Fibroblast of the conjunctiva (primary cell): ENCODE measurements at regions not wholly inside any gene's neighbourhood (a gene's known extent, or its start where the extent isn't known, plus 50 kb on each side); places are given as distances from the start of the nearest gene placed in this dataset.
"Not testable (repeated sequence)": the region's sequence is repeated elsewhere in the genome, so short reads cannot be mapped to it uniquely, and the experiment has no call there.

Experiments used
- DNase-seq: peaks from one replicate; pipeline ENCODE4 v3.0.0-alpha.2; 2010; ENCODE audit warnings: low read depth

DNA sequence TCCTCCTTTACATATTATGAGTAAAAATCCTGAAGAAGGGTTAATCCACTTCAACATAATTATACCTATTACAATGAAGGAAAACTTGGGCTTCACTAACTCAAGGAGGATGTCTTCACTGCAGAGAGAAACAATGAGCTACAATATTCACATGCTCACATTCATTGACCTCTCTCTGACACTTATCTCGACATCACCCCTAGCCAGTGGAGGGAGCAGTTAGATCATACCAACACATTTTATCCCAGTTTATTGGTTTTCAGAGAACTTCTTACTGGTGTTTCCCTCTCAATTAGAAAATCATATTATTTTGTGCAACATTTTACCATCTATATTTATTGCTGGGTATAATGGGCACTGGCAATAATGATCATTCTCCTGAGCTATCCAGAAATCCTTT, 646.5 kb downstream of the TENT5A start:
- DNase-seq: no peak

DNA sequence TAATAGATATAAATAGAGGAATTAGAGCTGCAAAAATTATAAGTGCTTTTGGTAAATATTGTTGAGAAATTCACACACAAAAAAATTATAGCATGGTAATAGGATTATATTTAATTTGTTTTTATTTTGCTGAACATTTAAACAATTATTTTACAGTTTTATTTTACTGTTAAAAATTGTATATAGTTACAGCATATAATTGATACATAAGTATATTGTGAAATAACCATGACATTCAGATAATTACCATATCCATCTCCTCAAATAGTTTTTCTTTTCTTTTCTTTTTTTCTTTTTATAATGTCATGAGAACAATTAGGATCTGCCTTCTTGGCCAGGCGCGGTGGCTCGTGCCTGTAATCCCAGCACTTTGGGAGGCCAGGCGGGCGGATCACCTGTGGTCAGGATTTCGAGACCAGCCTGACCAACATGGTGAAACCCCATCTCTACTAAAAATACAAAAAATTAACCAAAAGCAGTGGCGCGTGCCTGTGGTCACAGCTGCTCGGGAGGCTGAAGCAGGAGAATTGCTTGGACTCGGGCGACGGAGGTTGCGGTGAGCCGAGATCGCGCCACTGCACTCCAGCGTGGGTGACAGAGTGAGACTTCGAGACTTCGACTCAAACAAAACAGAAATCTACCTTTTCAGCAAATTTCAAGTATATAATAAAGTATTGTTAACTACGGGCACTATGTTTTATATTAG, 654.2 kb downstream of the TENT5A start:
- DNase-seq: no peak

DNA sequence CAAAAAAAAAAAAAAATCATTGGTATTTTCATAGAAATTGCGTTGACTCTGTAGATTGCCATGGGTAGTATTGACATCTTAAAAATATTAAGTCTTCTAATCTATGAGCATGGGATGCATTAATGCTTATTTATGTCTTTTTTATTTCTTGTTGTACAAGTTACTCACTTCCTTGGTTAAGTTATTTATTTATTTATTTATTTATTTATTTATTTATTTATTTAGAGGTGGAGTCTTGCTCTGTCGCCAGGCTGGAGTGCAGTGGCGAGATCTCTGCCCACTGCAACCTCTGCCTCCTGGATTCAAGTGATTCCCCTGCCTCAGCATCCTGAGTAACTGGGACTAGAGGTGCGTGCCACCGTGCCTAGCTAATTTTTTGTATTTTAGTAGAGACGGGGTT, 656.0 kb downstream of the TENT5A start:
- not testable (repeated sequence) for DNase-seq

DNA sequence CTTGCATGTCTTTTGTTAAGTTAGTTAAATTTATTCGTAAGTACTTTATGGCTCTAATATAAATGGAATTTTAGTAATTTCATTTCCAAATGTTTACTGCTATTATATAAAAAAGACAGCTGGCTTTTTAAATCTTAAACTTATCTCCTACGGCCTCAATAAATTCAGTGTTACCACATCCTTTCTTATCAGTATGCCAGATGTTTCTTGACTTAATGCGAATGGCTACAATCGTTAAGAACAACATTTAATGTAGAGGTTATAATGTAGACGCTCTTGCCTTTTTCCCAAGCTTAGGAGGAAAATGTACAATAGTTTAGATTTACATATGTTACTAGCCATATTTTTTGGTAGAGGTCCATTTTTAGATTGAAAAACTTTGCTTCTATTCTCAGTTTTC, 659.4 kb downstream of the TENT5A start:
- DNase-seq: no peak

DNA sequence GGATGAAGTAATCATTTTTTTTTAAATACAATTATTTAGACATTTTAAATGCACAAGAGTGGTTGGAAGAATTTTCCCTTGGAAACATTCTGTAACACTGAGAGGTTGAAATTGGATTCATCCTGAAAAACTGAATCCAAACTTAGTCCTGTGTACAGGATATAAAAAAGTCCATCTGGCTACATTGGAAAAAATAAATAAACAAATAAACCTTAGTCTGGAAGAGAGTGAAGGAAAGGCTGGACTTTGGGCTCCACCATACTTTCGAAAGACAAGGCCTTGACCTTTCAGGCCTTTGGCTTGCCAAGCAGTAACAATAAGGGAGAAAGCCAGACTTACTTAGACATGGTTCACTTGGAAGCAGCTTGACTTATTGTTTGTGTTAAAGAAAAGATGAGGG, 664.3 kb downstream of the TENT5A start:
- DNase-seq: no peak

DNA sequence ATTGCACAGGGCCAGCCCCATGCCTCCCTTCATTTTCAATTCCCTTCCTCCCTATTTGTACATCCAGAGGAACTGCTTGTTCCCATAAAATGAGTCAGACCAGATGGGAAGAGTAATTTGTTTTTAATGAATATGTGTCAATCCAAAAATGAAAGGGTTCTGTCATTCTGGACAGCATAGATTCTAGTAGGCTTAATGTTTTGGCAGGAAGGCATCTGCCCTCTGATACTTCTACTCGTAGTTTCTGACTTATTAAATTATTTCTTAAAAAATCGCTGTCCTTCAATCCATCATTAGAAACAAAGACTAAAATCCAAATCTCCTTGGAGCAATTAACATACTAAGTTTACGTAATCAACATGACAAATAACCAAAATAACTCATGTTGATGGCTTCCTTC, 665.5 kb downstream of the TENT5A start:
- DNase-seq: no peak

DNA sequence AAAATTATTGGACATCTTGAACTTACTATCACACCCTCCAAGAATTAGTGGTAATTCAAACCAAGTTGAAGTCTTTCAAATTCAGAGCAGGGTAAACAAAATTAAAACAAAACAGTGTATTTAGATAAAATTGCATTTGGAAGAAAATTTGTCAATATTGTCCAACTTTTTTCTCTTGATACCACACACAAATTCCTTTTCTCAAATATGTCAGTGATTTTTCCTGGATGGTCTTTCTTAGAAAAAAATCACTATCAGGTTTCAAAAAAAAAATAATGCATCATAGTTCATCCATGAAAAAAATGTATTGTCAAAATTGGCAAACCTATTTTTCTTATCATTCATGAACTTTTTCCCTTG, 667.1 kb downstream of the TENT5A start:
- no peak for DNase-seq

DNA sequence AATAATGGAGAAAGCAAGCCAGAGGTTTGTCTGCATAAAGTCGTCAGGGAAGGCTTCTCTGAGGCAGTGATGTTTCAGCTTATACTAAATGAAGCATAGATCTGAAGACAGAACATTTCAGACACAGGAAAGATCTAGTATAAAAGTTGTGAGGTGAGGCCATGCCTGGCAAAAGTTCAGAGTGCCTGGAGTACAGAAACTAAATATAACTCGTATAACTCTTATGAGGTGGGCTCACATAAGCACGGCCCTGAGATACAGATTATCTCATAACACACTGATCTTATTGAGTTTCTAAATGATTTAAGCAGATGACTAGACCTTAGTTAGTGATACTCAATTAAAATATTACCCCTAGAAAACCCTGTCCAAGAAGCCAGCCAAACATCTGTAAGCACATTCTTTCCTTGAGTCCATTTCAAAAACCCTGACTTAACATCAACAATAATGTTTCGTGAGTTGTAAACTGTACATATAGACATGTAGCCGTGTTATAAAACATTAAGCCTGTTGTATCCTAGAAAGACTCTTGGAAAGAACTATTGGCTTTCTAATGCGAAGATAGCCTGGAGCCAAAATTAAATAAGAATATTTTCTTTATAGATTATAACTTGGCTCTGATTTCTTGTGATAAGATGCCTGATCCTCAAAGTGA, 667.6 kb downstream of the TENT5A start:
- no peak for DNase-seq

DNA sequence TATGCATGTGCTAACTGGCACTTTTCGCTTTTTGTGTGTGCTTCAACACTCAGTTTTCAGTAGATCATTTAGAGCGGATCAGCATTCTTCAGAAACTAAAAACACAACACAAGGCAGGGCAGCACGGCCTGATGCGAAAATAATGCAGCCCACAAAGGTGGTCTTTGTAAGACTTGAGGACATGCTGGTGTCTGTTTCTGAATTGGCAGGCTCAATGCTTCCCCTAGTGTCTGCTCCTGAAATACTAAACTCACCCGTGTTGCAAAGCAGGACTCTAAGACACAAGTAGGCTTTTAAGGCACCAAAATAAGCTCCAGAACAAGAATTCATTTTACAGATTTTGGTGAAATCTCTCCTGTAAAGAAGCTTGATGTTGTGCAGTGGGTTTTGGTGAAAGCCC, 676.5 kb downstream of the TENT5A start:
- no peak for DNase-seq

DNA sequence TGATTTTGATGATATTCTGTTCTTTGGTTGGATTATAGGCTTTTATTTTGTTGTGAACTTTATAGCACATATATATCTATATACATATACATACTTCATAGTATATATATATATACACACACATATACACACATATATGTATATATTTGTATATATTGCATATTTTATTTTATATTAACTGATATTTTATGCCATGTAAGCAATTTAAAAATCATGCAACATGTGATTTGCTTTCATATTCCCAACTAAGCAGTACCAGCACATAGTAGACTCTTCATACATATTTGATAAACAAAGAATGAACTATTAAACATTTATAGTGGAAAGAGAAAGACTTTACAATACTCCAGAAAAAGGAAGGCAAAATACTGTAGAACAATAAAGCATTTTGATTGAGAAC, 679.2 kb downstream of the TENT5A start:
- DNase-seq: no peak

DNA sequence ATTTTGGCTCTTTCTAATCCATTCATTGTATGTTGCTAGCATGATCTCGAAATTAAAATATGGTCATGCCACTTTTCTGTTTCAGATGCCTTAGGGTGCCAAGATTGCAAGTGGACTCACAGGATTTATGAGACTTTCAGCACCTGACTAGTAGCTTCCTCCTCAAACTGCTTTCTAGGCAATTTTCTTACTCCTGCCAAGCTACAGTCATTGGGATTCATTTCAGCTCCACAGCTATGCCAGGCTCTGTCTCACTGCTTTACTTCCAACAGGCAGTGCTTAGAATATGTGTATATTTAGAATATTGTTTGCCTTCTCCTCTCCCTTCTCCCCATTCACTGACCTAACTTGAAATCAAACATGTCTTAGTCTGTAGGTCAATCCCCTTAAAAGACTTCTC, 681.4 kb downstream of the TENT5A start:
- DNase-seq: no peak

DNA sequence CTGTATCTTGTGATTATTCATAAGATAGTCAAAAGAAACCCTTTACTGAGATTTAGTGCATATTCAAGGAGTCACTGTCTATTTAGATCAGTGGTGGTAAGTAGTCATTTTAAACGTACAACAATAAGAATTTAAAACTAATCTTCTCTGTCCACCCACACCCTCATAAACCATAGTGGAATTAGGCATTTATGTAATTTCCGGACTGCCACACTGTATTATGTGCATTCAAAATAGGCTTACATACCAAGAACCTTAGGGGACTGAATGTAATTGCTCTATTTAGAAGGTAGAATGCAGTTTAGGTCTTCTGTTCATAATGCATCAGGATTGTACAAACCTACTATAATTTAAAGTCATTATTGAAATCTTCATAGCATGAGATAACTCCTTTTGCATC, 685.4 kb downstream of the TENT5A start:
- no peak for DNase-seq

DNA sequence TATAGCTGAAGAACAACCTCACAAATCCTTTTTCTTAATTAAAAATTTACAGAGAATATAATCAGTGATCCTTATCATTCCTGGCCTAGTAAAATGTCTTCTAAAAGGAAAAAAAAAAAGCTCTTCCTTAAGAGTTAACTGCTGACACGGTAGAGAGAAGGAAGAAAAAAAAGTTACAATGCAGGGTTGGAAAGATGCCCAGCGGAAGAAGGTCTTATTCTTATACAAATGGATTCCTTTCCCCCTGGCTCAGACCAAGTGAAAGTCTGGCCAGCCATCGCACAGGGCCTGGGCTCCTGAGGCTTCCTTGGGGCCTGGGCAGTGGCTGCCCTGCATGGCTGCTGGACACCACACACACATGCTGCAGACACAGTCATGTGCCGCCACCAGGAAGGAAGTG, 688.6 kb downstream of the TENT5A start:
- DNase-seq: no peak

DNA sequence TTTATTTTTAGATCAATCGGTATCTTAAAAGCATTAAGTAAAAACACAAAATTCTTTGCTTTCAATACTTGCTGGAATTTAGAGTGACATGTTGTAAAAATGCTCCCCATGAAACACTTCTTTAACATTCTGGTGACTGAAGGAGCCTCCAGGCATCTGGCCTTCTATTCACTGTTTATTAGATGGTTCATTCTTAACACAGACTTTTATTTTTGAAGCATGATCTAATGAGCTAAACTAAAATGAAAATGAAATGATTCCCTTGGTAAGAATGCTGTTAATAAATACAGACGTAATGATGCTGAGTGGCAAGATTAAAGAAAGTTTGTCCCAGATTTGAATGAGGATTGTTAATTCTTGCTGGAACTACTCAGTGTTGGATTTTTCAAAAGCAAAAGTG, 698.4 kb downstream of the TENT5A start:
- DNase-seq: no peak

DNA sequence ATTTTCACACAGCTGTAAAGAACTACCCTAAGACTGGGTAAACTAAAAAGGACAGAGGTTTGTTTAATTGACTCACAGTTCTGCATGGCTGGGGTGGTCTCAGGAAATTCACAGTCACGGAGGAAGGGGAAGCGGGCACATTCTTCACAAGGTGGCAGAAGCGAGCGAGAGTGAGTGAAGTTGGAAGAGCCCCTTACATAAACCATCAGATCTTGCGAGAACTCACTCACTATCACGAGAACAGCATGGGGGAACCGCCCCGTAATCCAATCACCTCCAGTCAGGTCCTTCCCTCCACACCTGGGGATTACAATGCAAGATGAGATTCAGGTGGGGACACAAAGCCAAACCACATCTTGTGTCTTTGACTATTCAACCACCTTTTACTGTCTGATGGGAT, 700.5 kb downstream of the TENT5A start:
- DNase-seq: no peak

DNA sequence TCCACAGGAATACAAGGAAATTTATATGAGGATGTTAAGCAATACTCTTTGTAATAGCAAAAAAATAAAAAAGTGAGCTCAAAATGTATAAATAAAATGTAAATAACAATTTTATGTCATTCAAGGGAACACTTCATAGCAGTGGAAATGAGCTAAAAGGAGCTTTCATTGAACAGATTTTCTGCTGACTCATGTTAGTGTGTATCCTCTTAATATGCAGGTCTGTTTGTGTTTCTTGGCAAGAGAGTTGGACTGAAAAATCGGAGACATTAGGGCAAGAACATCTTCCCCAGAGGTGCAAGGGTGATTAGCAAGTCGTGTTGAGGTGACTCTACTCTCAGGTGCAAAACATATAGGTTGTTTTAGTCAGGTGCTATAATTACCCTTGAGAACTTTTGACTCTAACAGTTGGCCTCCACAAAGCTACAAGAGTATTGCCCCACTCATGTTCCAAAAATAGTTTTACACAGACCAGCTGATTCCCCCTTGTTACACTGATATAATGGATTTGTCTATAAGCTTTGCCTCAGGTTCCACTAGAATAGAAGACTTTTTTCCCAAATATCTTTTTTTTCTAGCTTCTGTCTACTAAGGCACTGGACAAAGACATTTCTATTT, 702.9 kb downstream of the TENT5A start:
- no peak for DNase-seq

DNA sequence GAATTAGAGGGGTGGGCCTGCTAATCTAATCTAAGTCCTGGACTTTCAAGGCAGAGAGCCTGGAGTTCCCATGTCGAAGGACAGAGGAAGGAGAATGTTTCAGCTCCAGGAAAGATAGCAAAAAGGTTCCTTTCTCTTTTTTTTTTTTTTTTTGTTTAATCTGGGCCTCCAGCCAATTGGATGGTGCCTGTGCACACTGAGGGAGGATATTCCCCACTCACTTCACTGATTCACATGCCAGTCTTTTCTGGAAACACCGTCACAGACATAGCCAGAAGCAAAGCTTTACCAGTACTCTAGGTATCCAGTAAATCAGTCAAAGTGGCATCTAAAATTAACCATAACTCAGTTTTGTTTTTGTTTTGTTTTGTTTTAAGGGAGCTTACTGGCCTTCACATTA, 721.1 kb downstream of the TENT5A start:
- no peak for DNase-seq

DNA sequence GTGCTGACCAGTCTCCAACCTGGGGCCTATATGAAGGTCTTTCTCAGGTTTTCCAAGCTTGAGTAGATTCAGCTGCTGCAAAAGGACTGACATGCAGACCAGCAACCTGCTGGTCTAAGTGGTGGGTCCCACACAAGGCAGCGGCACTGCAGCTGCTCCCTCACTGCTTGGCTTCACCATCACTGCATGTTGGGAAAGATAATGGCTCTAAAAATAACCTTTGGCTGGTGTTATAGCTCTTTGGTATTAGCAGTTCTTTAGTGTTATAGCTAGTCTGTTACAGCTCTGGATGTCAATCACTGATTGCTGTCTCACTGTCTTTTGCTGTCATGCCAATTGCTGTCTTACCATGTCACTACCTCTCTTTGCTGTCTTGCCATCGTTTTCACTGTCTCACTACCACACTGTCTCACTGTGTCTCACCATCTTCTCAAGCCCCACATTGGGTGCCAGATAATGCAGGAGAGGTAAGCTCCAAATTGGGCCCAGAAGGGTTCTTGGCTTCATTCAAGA, 726.4 kb downstream of the TENT5A start:
- no peak for DNase-seq

DNA sequence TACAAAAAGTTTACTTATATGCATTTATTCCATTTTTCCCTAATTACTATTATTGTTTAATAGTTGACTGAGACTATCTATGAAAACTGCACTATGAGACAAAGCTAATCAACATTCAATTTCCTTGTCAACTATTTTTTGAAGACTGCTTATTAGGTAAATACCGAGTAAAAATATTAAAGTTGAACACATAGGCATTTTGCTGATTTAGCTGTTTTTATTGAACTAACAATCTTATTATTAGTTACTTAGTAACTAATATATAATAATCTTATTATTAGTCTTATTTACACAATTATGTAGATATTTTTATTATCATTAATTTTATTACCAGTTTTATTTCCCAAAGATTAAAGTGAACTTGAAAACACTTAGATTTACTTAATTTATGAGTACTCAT, 728.8 kb downstream of the TENT5A start:
- no peak for DNase-seq

DNA sequence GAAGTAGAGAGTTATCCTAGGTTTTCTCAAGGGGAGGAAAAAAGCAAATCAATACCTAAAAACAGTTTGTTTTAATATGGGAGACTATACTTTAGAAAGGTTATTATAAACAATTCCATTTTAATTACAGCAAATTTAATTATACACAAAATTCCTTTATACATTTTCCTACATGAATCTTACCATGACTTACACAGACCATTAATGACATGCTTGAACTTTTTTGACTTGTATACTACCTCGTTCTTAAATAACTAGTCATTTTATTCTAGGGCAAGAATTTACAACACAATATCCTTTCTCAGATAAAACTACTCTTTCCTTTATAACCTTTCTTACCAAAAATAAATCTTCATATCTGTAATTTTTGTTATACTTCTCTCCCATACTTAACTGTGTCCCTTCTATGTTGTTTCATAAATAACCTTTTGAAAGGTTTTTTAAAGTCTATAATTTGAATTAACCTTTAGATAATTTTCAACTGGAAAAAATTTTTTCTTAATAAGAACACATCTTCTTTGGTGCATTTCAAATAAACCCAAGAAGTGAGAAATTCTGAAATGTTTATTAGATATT, 729.4 kb downstream of the TENT5A start:
- DNase-seq: no peak

DNA sequence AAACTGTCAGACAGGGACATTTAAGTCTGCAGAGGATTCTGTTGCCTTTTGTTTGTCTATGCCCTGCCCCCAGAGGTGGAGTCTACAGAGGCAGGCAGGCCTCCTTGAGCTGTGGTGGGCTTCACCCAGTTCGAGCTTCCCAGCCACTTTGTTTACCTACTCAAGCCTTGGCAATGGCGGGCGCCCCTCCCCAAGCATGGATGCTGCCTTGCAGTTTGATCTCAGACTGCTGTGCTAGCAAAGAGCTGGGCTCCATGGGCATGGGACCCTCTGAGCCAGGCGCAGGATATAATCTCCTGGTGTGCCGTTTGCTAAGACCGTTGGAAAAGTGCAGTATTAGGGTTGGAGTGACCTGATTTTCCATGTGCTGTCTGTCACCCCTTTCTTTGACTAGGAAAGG, 734.9 kb downstream of the TENT5A start:
- DNase-seq: not testable (repeated sequence)

DNA sequence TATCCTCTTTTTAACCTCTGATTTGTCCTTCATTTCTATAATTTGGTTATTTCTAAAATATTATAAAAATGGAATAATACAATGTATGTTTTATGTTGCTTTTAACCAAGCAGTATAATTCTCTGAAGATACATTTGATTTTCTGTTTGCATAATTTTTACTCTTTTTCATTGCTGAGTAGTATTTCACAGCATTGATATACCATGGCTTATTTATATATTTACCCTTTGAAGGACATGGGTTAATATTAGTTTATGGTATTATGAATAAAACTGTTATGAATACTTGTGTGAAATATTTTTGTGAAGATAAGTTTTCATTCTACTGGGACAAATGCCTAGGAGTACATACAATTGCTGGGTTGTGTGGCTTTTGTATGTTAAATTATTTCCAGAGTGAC, 748.6 kb downstream of the TENT5A start:
- DNase-seq: no peak

DNA sequence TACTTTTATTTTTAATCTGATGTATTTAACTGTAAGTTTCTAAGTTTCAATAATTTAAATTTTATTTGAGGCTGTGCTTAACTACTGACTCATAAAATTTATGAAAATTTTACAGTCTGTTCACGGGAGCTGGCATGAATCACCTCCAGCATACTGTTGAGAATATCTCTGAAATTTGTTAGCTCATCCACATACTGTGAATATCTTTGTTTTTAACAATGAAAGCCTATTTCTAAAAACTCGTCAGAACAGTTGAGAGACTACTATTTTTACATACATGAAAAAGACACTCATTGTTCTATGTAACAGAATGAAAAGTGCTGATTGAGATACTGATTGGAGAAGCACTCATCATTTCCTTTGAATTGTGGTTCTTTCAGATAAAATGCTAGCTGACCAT, 749.3 kb downstream of the TENT5A start:
- DNase-seq: no peak
